Colonic mucosa (tissue), 4 donors: ENCODE measurements at regions not wholly inside any gene's neighbourhood (a gene's known extent, or its start where the extent isn't known, plus 50 kb on each side); places are given as distances from the start of the nearest gene placed in this dataset.

Experiments
- DNase-seq: peaks from one replicate; pipeline ENCODE4 v3.0.0-alpha.2; 2020
- H3K27ac ChIP-seq: fragments of 200-600 bp; one replicate; pipeline ENCODE4 v1.8.0; 2021
- H3K27me3 ChIP-seq: fragments of 200-600 bp; one replicate; pipeline ENCODE4 v1.8.0; 2021
- H3K36me3 ChIP-seq: fragments of 200-600 bp; one replicate; pipeline ENCODE4 v1.8.0; 2021
- H3K4me1 ChIP-seq: fragments of 200-600 bp; one replicate; pipeline ENCODE4 v1.8.0; 2021; ENCODE audit warnings: mild to moderate bottlenecking
- H3K4me3 ChIP-seq: fragments of 200-600 bp; one replicate; pipeline ENCODE4 v1.8.0; 2021
- H3K9ac ChIP-seq, 2 donors: one replicate each; pipeline ENCODE4 v1.7.0; 2013; ENCODE audit warnings: control low read depth in 2 of 2, low read depth in 2 of 2, low read length in 2 of 2
- H3K9me3 ChIP-seq: fragments of 200-600 bp; one replicate; pipeline ENCODE4 v1.8.0; 2021
- CTCF ChIP-seq: fragments of 200-600 bp; IDR thresholded peaks from one replicate; pipeline ENCODE4 v1.8.0; 2022; ENCODE audit warnings: antibody characterized with exemption, mild to moderate bottlenecking
- intact Hi-C: fragments of 100-400 bp; cut with DNase I; formaldehyde crosslinking; loops from one replicate; pipeline ENCODE4 v1.14.1; 2022
- donor health status: healthy.
- donor health status: DM: no; HTN: no; CAD: no.
- donor health status: DM: no; HTN: no; CAD: no.

GRCh38 chr1:213643360-213643759 is 344.4 kb upstream of the PROX1 start:
- intact Hi-C loops: no loop called here
- H3K4me1 ChIP-seq: no peaks in the 10 kb centered on the region
- no peak for TF ChIP-seq CTCF
- no peak overlapping the region for H3K4me3 ChIP-seq
- no peaks in the 10 kb centered on the region for H3K36me3 ChIP-seq
- H3K9ac ChIP-seq: no peak overlapping the region
- no peaks in the 10 kb centered on the region for H3K27me3 ChIP-seq
- H3K9me3 ChIP-seq: no peaks in the 10 kb centered on the region
- no peak overlapping the region for H3K27ac ChIP-seq
- no peak for DNase-seq

DNA sequence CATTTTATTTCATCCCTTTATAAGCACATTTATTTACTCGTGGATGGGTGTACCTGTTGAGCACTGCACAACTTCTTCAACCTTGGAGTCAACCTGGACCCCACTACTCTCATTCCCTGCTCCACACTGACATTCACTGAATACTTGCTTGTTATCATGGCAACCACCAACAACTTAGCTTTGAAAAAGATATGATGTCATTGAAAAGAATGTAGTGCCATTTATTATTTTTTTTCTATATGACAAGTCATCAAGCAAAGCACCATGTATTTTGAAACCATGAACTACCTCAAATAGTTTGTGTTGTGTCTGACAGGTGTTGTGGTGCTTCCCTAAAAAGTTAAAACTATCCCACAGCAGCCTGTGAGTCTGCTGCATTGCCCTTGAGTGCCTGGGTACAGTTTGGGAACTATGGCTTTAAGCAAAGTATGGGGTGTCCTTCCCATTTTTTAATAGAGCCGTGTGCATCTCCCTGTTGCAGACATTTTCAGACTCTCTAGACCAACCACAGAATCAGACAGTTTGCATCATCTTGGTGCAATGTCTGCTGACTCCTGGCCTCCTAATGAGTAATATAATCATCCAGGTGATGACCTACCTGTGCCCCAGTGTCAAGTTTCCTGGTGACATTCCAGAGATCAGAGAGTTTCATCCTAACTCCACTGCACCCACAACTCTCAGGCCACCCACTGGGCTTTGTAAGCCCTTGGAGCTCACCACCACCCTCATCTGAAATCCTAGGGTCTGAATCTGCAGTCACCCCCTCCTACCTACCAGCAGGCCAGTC is 339.7 kb upstream of the PROX1 start:
- intact Hi-C loops: no loop called here

GRCh38 chr1:213649373-213649772 is 338.4 kb upstream of the PROX1 start:
- intact Hi-C loops: no loop called here
- Histone ChIP-seq H3K27ac (no peak overlapping the region), H3K9me3 (no peaks in the 10 kb centered on the region), H3K9ac (no peak overlapping the region), H3K36me3 (no peaks in the 10 kb centered on the region), H3K27me3 (no peaks in the 10 kb centered on the region), H3K4me1 (no peaks in the 10 kb centered on the region), H3K4me3 (no peak overlapping the region)
- DNase-seq: no peak
- no peak for TF ChIP-seq CTCF

More for the DNA sequence above, 339.7 kb upstream of the PROX1 start:
- no peaks in the 10 kb centered on the region for H3K9me3 ChIP-seq
- no peak overlapping the region for H3K27ac ChIP-seq
- H3K9ac ChIP-seq: no peak overlapping the region
- H3K27me3 ChIP-seq: no peaks in the 10 kb centered on the region
- no peak for TF ChIP-seq CTCF
- no peaks in the 10 kb centered on the region for H3K36me3 ChIP-seq
- no peaks in the 10 kb centered on the region for H3K4me1 ChIP-seq
- no peak for DNase-seq
- no peak overlapping the region for H3K4me3 ChIP-seq

DNA sequence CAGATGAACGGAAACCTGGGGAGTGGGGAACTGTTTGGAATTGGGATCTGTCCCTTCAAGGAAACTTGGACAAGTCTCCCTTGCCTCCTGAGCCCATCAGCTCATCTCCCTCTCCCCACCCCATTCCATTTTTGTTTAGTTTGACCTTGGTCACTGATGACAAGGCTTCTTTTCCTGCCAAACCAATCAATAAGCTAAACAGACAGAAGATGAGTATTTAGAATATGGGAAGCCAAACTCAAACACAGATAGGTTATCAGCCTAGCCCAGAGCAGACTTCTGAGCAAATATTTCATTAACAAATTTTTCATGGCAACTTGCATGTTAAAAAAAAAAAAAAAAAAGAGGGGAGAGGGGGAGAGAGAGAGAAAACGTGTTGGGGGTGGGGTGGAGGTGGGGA is 337.2 kb upstream of the PROX1 start:
- H3K27ac ChIP-seq: no peak overlapping the region
- no peak for TF ChIP-seq CTCF
- no peak overlapping the region for H3K4me3 ChIP-seq
- no peak overlapping the region for H3K9ac ChIP-seq
- intact Hi-C loops: no loop called here
- H3K27me3 ChIP-seq: no peaks in the 10 kb centered on the region
- H3K4me1 ChIP-seq: no peaks in the 10 kb centered on the region
- no peaks in the 10 kb centered on the region for H3K9me3 ChIP-seq
- no peaks in the 10 kb centered on the region for H3K36me3 ChIP-seq
- DNase-seq: no peak

DNA sequence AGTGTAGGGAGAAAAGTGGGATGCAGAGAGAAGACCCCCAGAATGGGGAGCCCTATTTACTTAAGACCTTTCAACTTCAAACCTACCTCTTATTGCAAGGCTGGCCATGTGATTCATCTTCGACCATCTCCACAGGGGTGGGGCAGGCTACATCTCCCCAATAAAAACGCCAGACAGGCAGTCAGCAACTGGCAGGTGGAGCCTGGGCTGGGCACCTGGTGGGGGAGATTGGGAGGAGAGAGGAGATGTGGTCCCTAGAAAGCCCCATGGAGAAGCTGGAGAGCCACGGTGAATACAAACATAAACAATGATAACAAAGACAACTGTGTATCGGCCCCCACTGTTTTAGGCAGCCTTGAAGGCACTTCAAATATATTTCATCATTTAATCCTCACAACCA is 336.7 kb upstream of the PROX1 start:
- no peak for TF ChIP-seq CTCF
- no peaks in the 10 kb centered on the region for H3K4me1 ChIP-seq
- no peak for DNase-seq
- H3K4me3 ChIP-seq: no peak overlapping the region
- H3K27ac ChIP-seq: no peak overlapping the region
- H3K27me3 ChIP-seq: no peaks in the 10 kb centered on the region
- no peaks in the 10 kb centered on the region for H3K36me3 ChIP-seq
- intact Hi-C loops: no loop called here
- H3K9me3 ChIP-seq: no peaks in the 10 kb centered on the region
- H3K9ac ChIP-seq: no peak overlapping the region
